Upper lobe of left lung (tissue), 6 donors: ENCODE measurements at regions not wholly inside any gene's neighbourhood (a gene's known extent, or its start where the extent isn't known, plus 50 kb on each side); places are given as distances from the start of the nearest gene placed in this dataset.

Experiments
- ATAC-seq, 2 donors: fragments of 200-7000 bp; cut with Tn5 transposase; one replicate each; pipeline ENCODE4 v1.9.1; 2022; ENCODE audit warnings: mild to moderate bottlenecking in 2 of 2, moderate library complexity in 2 of 2; ENCODE audit not compliant: low FRiP score in 2 of 2
- DNase-seq, 2 donors: peaks; one replicate each; pipeline ENCODE4 v3.0.0-alpha.2; 2019 to 2020
- H3K27ac ChIP-seq, 4 donors: fragments of 200-600 bp; sonication (generic); one replicate each; pipeline ENCODE4 v1.5.1; 2016 to 2019
- H3K27me3 ChIP-seq, 4 donors: fragments of 200-600 bp; sonication (generic); one replicate each; pipeline ENCODE4 v1.5.1; 2017 to 2019
- H3K36me3 ChIP-seq, 4 donors: fragments of 200-600 bp; sonication (generic); one replicate each; pipeline ENCODE4 v1.5.1; 2016 to 2019
- H3K4me1 ChIP-seq, 4 donors: fragments of 200-600 bp; sonication (generic); one replicate each; pipeline ENCODE4 v1.5.1; 2018 to 2019
- H3K4me3 ChIP-seq, 4 donors: fragments of 200-600 bp; sonication (generic); one replicate each; pipeline ENCODE4 v1.5.1; 2017 to 2019; ENCODE audit warnings: mild to moderate bottlenecking in 2 of 4, moderate library complexity in 1 of 4
- H3K9me3 ChIP-seq, 4 donors: fragments of 200-600 bp; sonication (generic); one replicate each; pipeline ENCODE4 v1.5.1; 2018 to 2019
- CTCF ChIP-seq, 6 experiments: fragments of 450-650 bp in 4 of 6; fragments of 200-600 bp in 2 of 6; sonication (generic) in 2 of 6; IDR thresholded peaks; one replicate each; pipeline ENCODE4 v1.5.1; 2016 to 2019; ENCODE audit warnings: antibody characterized with exemption in 6 of 6
- EP300 ChIP-seq, 4 donors: sonication (generic); formaldehyde crosslinking; IDR thresholded peaks; one replicate each; pipeline ENCODE4 v1.5.1; 2017; ENCODE audit warnings: antibody characterized with exemption in 4 of 4, control low read depth in 2 of 4
- POLR2A ChIP-seq, 4 donors: fragments of 450-650 bp; IDR thresholded peaks; one replicate each; pipeline ENCODE4 v1.5.1; 2016 to 2017; ENCODE audit warnings: antibody characterized with exemption in 4 of 4, mild to moderate bottlenecking in 2 of 4
- POLR2AphosphoS5 ChIP-seq, 2 donors: sonication (generic); formaldehyde crosslinking; IDR thresholded peaks; one replicate each; pipeline ENCODE4 v1.5.1; 2017; ENCODE audit warnings: antibody characterized with exemption in 2 of 2
- WGBS, 2 donors: methylation state at CpG; one replicate each; pipeline ENCODE4 v1.1.5; 2017 to 2018; 5-methylcytosine and 5-hydroxymethylcytosine counted together
- donor health status: DM: no; HTN: no; CAD: no; lungs with moderate emphysema.
- donor health status: DM: no; HTN: yes; CAD: no; lungs with severe emphysema.

GRCh38 chr5:174159327-174160114 is 114.0 kb downstream of the NSG2 start:
- Histone ChIP-seq H3K4me1 (no peaks in the 10 kb centered on the region), H3K27ac (no peak overlapping the region), H3K4me3 (no peak overlapping the region), H3K9me3 (no peaks in the 10 kb centered on the region), H3K36me3 (no peaks in the 10 kb centered on the region), H3K27me3 (no peaks in the 10 kb centered on the region)
- 74 to 78% methylated on average over 9 of the region's 9 CpGs for WGBS, 2 donors
- ATAC-seq (no peak), DNase-seq (no peak)
- no peak for TF ChIP-seq POLR2A (IDR thresholded peaks at IDR 0.05)
- no peak for TF ChIP-seq EP300 (IDR thresholded peaks at IDR 0.05)
- TF ChIP-seq POLR2AphosphoS5 (IDR thresholded peaks at IDR 0.05) = no peak
- TF ChIP-seq CTCF (IDR thresholded peaks at IDR 0.05) = no peak

GRCh38 chr5:174165406-174165805 is 119.9 kb downstream of the NSG2 start:
- Histone ChIP-seq H3K27me3 (peaks cover 0 to 4% (median 0%) of the 10 kb centered on the region in 4 donors), H3K4me1 (no peaks in the 10 kb centered on the region), H3K36me3 (no peaks in the 10 kb centered on the region), H3K4me3 (no peak overlapping the region), H3K27ac (no peak overlapping the region), H3K9me3 (peaks cover 0 to 5% (median 0%) of the 10 kb centered on the region in 4 donors)
- 84 to 87% methylated on average over 9 of the region's 9 CpGs for WGBS, 2 donors
- ATAC-seq (no peak), DNase-seq (no peak)
- TF ChIP-seq POLR2AphosphoS5 (IDR thresholded peaks at IDR 0.05) = no peak
- no peak for TF ChIP-seq EP300 (IDR thresholded peaks at IDR 0.05)
- no peak for TF ChIP-seq POLR2A (IDR thresholded peaks at IDR 0.05)
- no peak for TF ChIP-seq CTCF (IDR thresholded peaks at IDR 0.05)

GRCh38 chr5:174166231-174167079 is 120.9 kb downstream of the NSG2 start:
- WGBS, 2 donors = 66 to 79% methylated on average over 10 of the region's 10 CpGs
- no peaks in the 10 kb centered on the region for H3K4me1 ChIP-seq
- H3K27me3 ChIP-seq = peaks cover 0 to 4% (median 0%) of the 10 kb centered on the region in 4 donors
- H3K4me3 ChIP-seq = no peak overlapping the region
- ATAC-seq = no peak
- no peaks in the 10 kb centered on the region for H3K36me3 ChIP-seq
- no peak for DNase-seq
- TF ChIP-seq EP300 (IDR thresholded peaks at IDR 0.05) (no peak), POLR2AphosphoS5 (IDR thresholded peaks at IDR 0.05) (no peak), CTCF (IDR thresholded peaks at IDR 0.05) (no peak), POLR2A (IDR thresholded peaks at IDR 0.05) (no peak)
- H3K27ac ChIP-seq = no peak overlapping the region
- H3K9me3 ChIP-seq = peaks cover 0 to 5% (median 0%) of the 10 kb centered on the region in 4 donors

GRCh38 chr5:174167080-174167910 is 121.8 kb downstream of the NSG2 start:
- no peak for DNase-seq
- H3K4me3 ChIP-seq = no peak overlapping the region
- no peak overlapping the region for H3K27ac ChIP-seq
- 83 to 84% methylated on average over 16 of the region's 16 CpGs for WGBS, 2 donors
- ATAC-seq = peak; percentile 31 to 57
- TF ChIP-seq EP300 (IDR thresholded peaks at IDR 0.05) = no peak
- no peak for TF ChIP-seq CTCF (IDR thresholded peaks at IDR 0.05)
- no peak for TF ChIP-seq POLR2AphosphoS5 (IDR thresholded peaks at IDR 0.05)
- no peak for TF ChIP-seq POLR2A (IDR thresholded peaks at IDR 0.05)
- no peaks in the 10 kb centered on the region for H3K36me3 ChIP-seq
- H3K4me1 ChIP-seq = no peaks in the 10 kb centered on the region
- H3K27me3 ChIP-seq = peaks cover 0 to 4% (median 0%) of the 10 kb centered on the region in 4 donors
- H3K9me3 ChIP-seq = peaks cover 0 to 5% (median 0%) of the 10 kb centered on the region in 4 donors
